ENCODE measurements at regions not wholly inside any gene's neighbourhood (a gene's known extent, or its start where the extent isn't known, plus 50 kb on each side); places are given as distances from the start of the nearest gene placed in this dataset.
"Not testable (repeated sequence)": the region's sequence is repeated elsewhere in the genome, so short reads cannot be mapped to it uniquely, and the experiment has no call there.

GRCh38 chr7:112579388-112579787 is 98.6 kb downstream of the LSMEM1 start:
- no peak for FAIRE-seq
- no peak for TF ChIP-seq CTCF (IDR thresholded peaks at IDR 0.05; ENCODE audit: insufficient read depth, missing control alignments)
- no peak for DNase-seq (ENCODE audit: insufficient read length, low spot score)

- FAIRE-seq (no peak), DNase-seq (ENCODE audit: insufficient read length, low spot score) (no peak)
- TF ChIP-seq CTCF (IDR thresholded peaks at IDR 0.05; ENCODE audit: insufficient read depth, missing control alignments) = no peak
Observed at GRCh38 chr7:112580717-112581435, 100.1 kb downstream of the LSMEM1 start.

- TF ChIP-seq CTCF (IDR thresholded peaks at IDR 0.05; ENCODE audit: insufficient read depth, missing control alignments) = no peak
- FAIRE-seq (no peak), DNase-seq (ENCODE audit: insufficient read length, low spot score) (no peak)
Observed at GRCh38 chr7:112581529-112581928, 100.7 kb downstream of the LSMEM1 start.

GRCh38 chr7:112584290-112584689 is 103.5 kb downstream of the LSMEM1 start:
- FAIRE-seq = no peak

GRCh38 chr7:112587504-112587903 is 106.7 kb downstream of the LSMEM1 start:
- TF ChIP-seq CTCF (IDR thresholded peaks at IDR 0.05; ENCODE audit: insufficient read depth, missing control alignments) = no peak
- no peak for DNase-seq (ENCODE audit: insufficient read length, low spot score)
- FAIRE-seq = no peak

More at GRCh38 chr7:112584290-112584689, 103.5 kb downstream of the LSMEM1 start:
- DNase-seq (ENCODE audit: insufficient read length, low spot score) = no peak
- no peak for TF ChIP-seq CTCF (IDR thresholded peaks at IDR 0.05; ENCODE audit: insufficient read depth, missing control alignments)

- FAIRE-seq; DNase-seq (ENCODE audit: insufficient read length, low spot score): not testable (repeated sequence)
Observed at GRCh38 chr7:112592565-112593263, 111.9 kb downstream of the LSMEM1 start.

GRCh38 chr7:112594397-112594796 is 113.6 kb downstream of the LSMEM1 start:
- no peak for DNase-seq (ENCODE audit: insufficient read length, low spot score)
- TF ChIP-seq CTCF (IDR thresholded peaks at IDR 0.05; ENCODE audit: insufficient read depth, missing control alignments) = no peak
- no peak for FAIRE-seq

Data from D721Med (cell line).